ENCODE measurements at regions not wholly inside any gene's neighbourhood (a gene's known extent, or its start where the extent isn't known, plus 50 kb on each side); places are given as distances from the start of the nearest gene placed in this dataset.
A peak's percentile ranks its signal among the peaks of the same experiment; 100 is the strongest.

DNA sequence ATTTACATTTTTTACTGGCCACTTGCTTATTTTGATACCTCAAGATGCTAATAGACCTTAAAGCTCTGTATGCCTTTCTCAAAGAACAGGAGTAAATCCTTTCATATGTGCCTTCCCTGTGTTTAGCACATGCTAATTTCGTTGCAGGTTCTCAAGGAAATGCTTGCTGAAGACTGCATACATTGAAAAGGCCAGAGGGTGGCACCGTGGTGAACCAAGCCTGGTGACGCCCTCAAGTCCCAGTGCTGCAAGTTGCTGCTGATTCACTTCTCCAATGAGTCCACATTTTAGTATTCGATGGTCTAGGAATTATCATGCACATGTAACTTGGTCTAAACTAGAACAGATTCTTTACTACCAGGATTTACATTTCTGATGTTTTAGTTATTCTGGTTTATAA, 94.1 kb downstream of the CLDN17 start:
- intact Hi-C loops (cut with micrococcal nuclease; ENCODE audit: unreplicated experiment) (no loop called here), in situ Hi-C loops (cut with MboI) (loop anchor here (25.0 kb wide), 1 partner anchor 1515 kb away; no protein-coding TSS in a partner anchor)
- no peaks in the 10 kb centered on the region for H3K4me1 ChIP-seq (ENCODE audit: control insufficient read depth, insufficient read depth, low read length)
- 0 out of 3 replicates have a peak, but pooled peaks have one; percentile 31 for ATAC-seq
- H3K36me3 ChIP-seq (ENCODE audit: control insufficient read depth in 2 of 2, insufficient read depth in 2 of 2, low read length in 1 of 2) = no peaks in the 10 kb centered on the region
- H3K27me3 ChIP-seq (replicated peaks in 1 of 2; ENCODE audit: control insufficient read depth in 2 of 2, insufficient read depth in 2 of 2, low read length in 1 of 2) = no peaks in the 10 kb centered on the region
- SMC1A ChIA-PET (ENCODE audit: uncharacterized antibody, unreplicated experiment) = no interaction called here
- H3K9me3 ChIP-seq (replicated peaks; ENCODE audit: control insufficient read depth, insufficient read depth, low read length) = no peaks in the 10 kb centered on the region; the same call in 2 of the 3 replicates
- no peak for FAIRE-seq
- H2AFZ ChIP-seq (ENCODE audit: control insufficient read depth, low read depth, low read length) = no peak overlapping the region
- CTCF ChIA-PET = no interaction called here
- RAD21 ChIA-PET (ENCODE audit: unreplicated experiment) = no interaction called here
- POLR2A ChIA-PET = no interaction called here
- no TSS peak for BruUV-seq (replicated peaks)
- no peak overlapping the region for H3K4me3 ChIP-seq
- H4K20me1 ChIP-seq (ENCODE audit: control insufficient read depth, insufficient read depth) = no peaks in the 10 kb centered on the region
- H3K27ac ChIP-seq (ENCODE audit: control insufficient read depth, insufficient read depth) = no peak overlapping the region
- no peaks in the 10 kb centered on the region for H3K79me2 ChIP-seq (ENCODE audit: control insufficient read depth, insufficient read depth, low read length)
- H3K4me2 ChIP-seq (ENCODE audit: control insufficient read depth, insufficient read depth) = no peak overlapping the region
- no peak overlapping the region for H3K9ac ChIP-seq (ENCODE audit: control insufficient read depth, insufficient read depth, low read length)
- DNase-seq (ENCODE audit: low read depth, low spot score) = no peak
- TF ChIP-seq CREM (IDR thresholded peaks at IDR 0.05; ENCODE audit: low read depth) (no peak), TCF3 (IDR thresholded peaks at IDR 0.05; ENCODE audit: borderline replicate concordance, insufficient read depth, low read depth, low read length) (no peak), STAT3 (IDR thresholded peaks at IDR 0.05; ENCODE audit: low read depth, low read length) (no peak)
- TF ChIP-seq, protein P1, sequence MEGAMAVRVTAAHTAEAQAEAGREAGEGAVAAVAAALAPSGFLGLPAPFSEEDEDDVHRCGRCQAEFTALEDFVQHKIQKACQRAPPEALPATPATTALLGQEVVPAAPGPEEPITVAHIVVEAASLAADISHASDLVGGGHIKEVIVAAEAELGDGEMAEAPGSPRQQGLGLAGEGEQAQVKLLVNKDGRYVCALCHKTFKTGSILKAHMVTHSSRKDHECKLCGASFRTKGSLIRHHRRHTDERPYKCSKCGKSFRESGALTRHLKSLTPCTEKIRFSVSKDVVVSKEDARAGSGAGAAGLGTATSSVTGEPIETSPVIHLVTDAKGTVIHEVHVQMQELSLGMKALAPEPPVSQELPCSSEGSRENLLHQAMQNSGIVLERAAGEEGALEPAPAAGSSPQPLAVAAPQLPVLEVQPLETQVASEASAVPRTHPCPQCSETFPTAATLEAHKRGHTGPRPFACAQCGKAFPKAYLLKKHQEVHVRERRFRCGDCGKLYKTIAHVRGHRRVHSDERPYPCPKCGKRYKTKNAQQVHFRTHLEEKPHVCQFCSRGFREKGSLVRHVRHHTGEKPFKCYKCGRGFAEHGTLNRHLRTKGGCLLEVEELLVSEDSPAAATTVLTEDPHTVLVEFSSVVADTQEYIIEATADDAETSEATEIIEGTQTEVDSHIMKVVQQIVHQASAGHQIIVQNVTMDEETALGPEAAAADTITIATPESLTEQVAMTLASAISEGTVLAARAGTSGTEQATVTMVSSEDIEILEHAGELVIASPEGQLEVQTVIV (IDR thresholded peaks at IDR 0.05; ENCODE audit: borderline replicate concordance, partially characterized antibody) = no peak
- TF ChIP-seq, protein P2, sequence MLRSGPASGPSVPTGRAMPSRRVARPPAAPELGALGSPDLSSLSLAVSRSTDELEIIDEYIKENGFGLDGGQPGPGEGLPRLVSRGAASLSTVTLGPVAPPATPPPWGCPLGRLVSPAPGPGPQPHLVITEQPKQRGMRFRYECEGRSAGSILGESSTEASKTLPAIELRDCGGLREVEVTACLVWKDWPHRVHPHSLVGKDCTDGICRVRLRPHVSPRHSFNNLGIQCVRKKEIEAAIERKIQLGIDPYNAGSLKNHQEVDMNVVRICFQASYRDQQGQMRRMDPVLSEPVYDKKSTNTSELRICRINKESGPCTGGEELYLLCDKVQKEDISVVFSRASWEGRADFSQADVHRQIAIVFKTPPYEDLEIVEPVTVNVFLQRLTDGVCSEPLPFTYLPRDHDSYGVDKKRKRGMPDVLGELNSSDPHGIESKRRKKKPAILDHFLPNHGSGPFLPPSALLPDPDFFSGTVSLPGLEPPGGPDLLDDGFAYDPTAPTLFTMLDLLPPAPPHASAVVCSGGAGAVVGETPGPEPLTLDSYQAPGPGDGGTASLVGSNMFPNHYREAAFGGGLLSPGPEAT (IDR thresholded peaks at IDR 0.05; ENCODE audit: low read depth) = no peak
- WGBS (ENCODE audit: insufficient coverage, insufficient replicate concordance, low lambda C conversion rate, missing lambda C conversion rate) = 1% methylated on average over 4 of the region's 4 CpGs
